HepG2 (cell line): ENCODE measurements at regions not wholly inside any gene's neighbourhood (a gene's known extent, or its start where the extent isn't known, plus 50 kb on each side); places are given as distances from the start of the nearest gene placed in this dataset.
A peak's percentile ranks its signal among the peaks of the same experiment; 100 is the strongest.

Source experiments
- ATAC-seq: fragments of 200-7000 bp; cut with Tn5 transposase; 3 replicates; pipeline ENCODE4 v1.9.1; 2020; ENCODE audit warnings: mild to moderate bottlenecking, moderate library complexity
- BruUV-seq: library from RNA; stranded (reverse); fragments of 400-500 nt; replicated peaks from 2 replicates; lab custom pipeline; 2021; lab: Mats Ljungman, UMichigan
- CTCF ChIA-PET: fragments of 300-600 bp; formaldehyde crosslinking; extraction: SDS; loops from one replicate; lab custom pipeline; 2021; ENCODE audit warnings: low total read pairs, inconsistent platforms, low intra/inter-chr PET ratio; lab: Yijun Ruan, JAX
- POLR2A ChIA-PET: fragments of 350-600 bp; sonication (Branson Sonifier 250); formaldehyde crosslinking; loops from one replicate; lab custom pipeline; 2020; ENCODE audit warnings: antibody characterized with exemption, inconsistent platforms; lab: Yijun Ruan, JAX
- DNase-seq: peaks from one replicate; pipeline ENCODE4 v3.0.0-alpha.2; 2015; ENCODE audit warnings: low spot score
- FAIRE-seq: peaks from 3 replicates; lab custom pipeline; 2011; peaks lifted over from hg19 to GRCh38; lab: Jason Lieb, UNC
- H2AFZ ChIP-seq: one replicate; pipeline ENCODE4 v1.6.1; 2011; ENCODE audit warnings: low read length, inconsistent platforms
- H3K27ac ChIP-seq: fragments of 300-600 bp; 3 replicates; pipeline ENCODE4 v1.8.0; 2011; ENCODE audit warnings: mixed run types, mild to moderate bottlenecking, mixed read lengths, low read length, inconsistent platforms; ENCODE audit not compliant: insufficient read depth; ENCODE audit errors: extremely low read length
- H3K27me3 ChIP-seq, 2 experiments: fragments of 200-600 bp in 1 of 2; 2 replicates in 1 of 2; 3 replicates in 1 of 2; pipeline versions ENCODE4 v1.6.0 to v1.8.0; 2011; ENCODE audit warnings: low read length in 2 of 2, mild to moderate bottlenecking in 2 of 2, moderate library complexity in 2 of 2, inconsistent platforms in 1 of 2; ENCODE audit not compliant: insufficient read depth in 2 of 2, control insufficient read depth in 1 of 2
- H3K36me3 ChIP-seq, 2 experiments: fragments of 200-600 bp in 1 of 2; replicated peaks in 1 of 2; 2 replicates in 1 of 2; 3 replicates in 1 of 2; pipeline versions ENCODE4 v1.5.1 to v1.8.0; 2011; ENCODE audit warnings: low read length in 2 of 2, inconsistent platforms in 1 of 2; ENCODE audit not compliant: insufficient read depth in 2 of 2, control insufficient read depth in 1 of 2
- H3K4me1 ChIP-seq: 2 replicates; pipeline ENCODE4 v1.5.1; 2012; ENCODE audit warnings: low read length, inconsistent platforms; ENCODE audit not compliant: insufficient read depth
- H3K4me2 ChIP-seq: 2 replicates; pipeline ENCODE4 v1.6.0; 2011; ENCODE audit warnings: low read depth, low read length, inconsistent platforms
- H3K4me3 ChIP-seq, 3 experiments: fragments of 200-600 bp in 1 of 3; sonication (generic), shearing (Covaris generic) in 1 of 3; replicated peaks in 1 of 3; 2 replicates each; pipeline ENCODE4 v1.5.1; 2011 to 2016; ENCODE audit warnings: low read length in 3 of 3, inconsistent platforms in 2 of 3, low read depth in 2 of 3, mild to moderate bottlenecking in 2 of 3, control low read depth in 1 of 3, mixed read lengths in 1 of 3; ENCODE audit not compliant: insufficient read depth in 1 of 3
- H3K79me2 ChIP-seq: one replicate; pipeline ENCODE4 v1.6.1; 2011; ENCODE audit warnings: low read length, inconsistent platforms; ENCODE audit not compliant: insufficient read depth
- H3K9ac ChIP-seq: 2 replicates; pipeline ENCODE4 v1.6.0; 2011; ENCODE audit warnings: mild to moderate bottlenecking, low read depth, low read length, inconsistent platforms; ENCODE audit not compliant: insufficient read depth
- H3K9me3 ChIP-seq: 2 replicates; pipeline ENCODE4 v1.5.1; 2012; ENCODE audit warnings: mild to moderate bottlenecking, low read length
- H4K20me1 ChIP-seq: 2 replicates; pipeline ENCODE4 v1.6.0; 2011; ENCODE audit warnings: inconsistent platforms, mild to moderate bottlenecking, low read length, moderate library complexity; ENCODE audit not compliant: insufficient read depth
- ARID3A ChIP-seq: IDR thresholded peaks from 2 replicates; pipeline ENCODE4 v1.6.1; 2012; ENCODE audit warnings: low read depth, low read length, improper control_type of control experiment
- ARID5B ChIP-seq: IDR thresholded peaks from 2 replicates; pipeline ENCODE4 v1.4.0; 2020; ENCODE audit warnings: mild to moderate bottlenecking, missing genetic modification reagents
- HIC2 ChIP-seq: sonication (generic); formaldehyde crosslinking; IDR thresholded peaks from 2 replicates; pipeline ENCODE4 v1.9.0; 2022; ENCODE audit warnings: low read depth, missing genetic modification reagents
- HNRNPUL1 ChIP-seq: fragments of 200-400 bp; formaldehyde crosslinking; IDR thresholded peaks from 2 replicates; pipeline ENCODE4 v1.6.1; 2017; ENCODE audit warnings: low read depth, mild to moderate bottlenecking, low read length, moderate library complexity
- NR2F1 ChIP-seq, 2 experiments: fragments of 450-650 bp in 1 of 2; formaldehyde crosslinking in 1 of 2; IDR thresholded peaks; 2 replicates each; pipeline versions ENCODE4 v1.5.0 to v1.6.1; 2016 to 2020; ENCODE audit warnings: mild to moderate bottlenecking in 1 of 2, missing compliant biosample characterization in 1 of 2, missing genetic modification reagents in 1 of 2, moderate library complexity in 1 of 2
- SOX5 ChIP-seq: IDR thresholded peaks from 2 replicates; pipeline ENCODE4 v1.6.1; 2016; ENCODE audit warnings: borderline replicate concordance
- ZNF576 ChIP-seq: sonication (generic); formaldehyde crosslinking; IDR thresholded peaks from 2 replicates; pipeline ENCODE4 v1.4.0; 2020; ENCODE audit warnings: mild to moderate bottlenecking, missing genetic modification reagents
- WGBS: methylation state at CpG from one replicate; pipeline ENCODE4 v1.1.6; 2017; ENCODE audit warnings: low lambda C conversion rate; 5-methylcytosine and 5-hydroxymethylcytosine counted together
- in situ Hi-C: cut with HindIII; loops from 2 replicates; pipeline ENCODE4 v1.10.0; 2017; ENCODE audit warnings: low pct_unique_long_range_greater_than_20kb; ENCODE audit not compliant: extremely low pct_ligation_motif_present
- intact Hi-C: fragments of 100-400 bp; cut with micrococcal nuclease; formaldehyde crosslinking; loops from one replicate; pipeline ENCODE4 v1.10.0; 2022; ENCODE audit not compliant: unreplicated experiment
- TF ChIP-seq, protein P1 (sequence below): sonication (generic); formaldehyde crosslinking; IDR thresholded peaks from 2 replicates; pipeline ENCODE4 v1.8.0; 2022; ENCODE audit warnings: mild to moderate bottlenecking, missing genetic modification reagents, borderline replicate concordance
- TF ChIP-seq, protein P2 (sequence below): sonication (generic); formaldehyde crosslinking; IDR thresholded peaks from 2 replicates; pipeline ENCODE4 v1.4.0; 2020; ENCODE audit warnings: missing genetic modification reagents

GRCh38 chr6:137681445-137682009 is 185.5 kb upstream of the TNFAIP3 start:
- intact Hi-C loops, result no loop called here
- BruUV-seq, result no TSS peak
- TF ChIP-seq ARID5B (CRISPR knock-in tag) (peak; percentile 27; the same call in 1 of the 2 replicates), ARID3A (no peak), HNRNPUL1 (no peak), NR2F1 (CRISPR knock-in tag; IDR thresholded peaks at IDR 0.05) (peak in 1 of 2 experiments; percentile 60; a peak in 1 of 4 replicates), SOX5 (no peak), ZNF576 (no peak), HIC2 (CRISPR knock-in tag) (no peak)
- TF ChIP-seq, protein P1, sequence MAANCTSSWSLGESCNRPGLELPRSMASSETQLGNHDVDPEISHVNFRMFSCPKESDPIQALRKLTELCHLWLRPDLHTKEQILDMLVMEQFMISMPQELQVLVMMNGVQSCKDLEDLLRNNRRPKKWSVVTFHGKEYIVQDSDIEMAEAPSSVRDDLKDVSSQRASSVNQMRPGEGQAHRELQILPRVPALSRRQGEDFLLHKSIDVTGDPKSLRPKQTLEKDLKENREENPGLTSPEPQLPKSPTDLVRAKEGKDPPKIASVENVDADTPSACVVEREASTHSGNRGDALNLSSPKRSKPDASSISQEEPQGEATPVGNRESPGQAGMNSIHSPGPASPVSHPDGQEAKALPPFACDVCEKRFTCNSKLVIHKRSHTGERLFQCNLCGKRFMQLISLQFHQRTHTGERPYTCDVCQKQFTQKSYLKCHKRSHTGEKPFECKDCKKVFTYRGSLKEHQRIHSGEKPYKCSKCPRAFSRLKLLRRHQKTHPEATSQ (CRISPR knock-in tag), result no peak
- TF ChIP-seq, protein P2, sequence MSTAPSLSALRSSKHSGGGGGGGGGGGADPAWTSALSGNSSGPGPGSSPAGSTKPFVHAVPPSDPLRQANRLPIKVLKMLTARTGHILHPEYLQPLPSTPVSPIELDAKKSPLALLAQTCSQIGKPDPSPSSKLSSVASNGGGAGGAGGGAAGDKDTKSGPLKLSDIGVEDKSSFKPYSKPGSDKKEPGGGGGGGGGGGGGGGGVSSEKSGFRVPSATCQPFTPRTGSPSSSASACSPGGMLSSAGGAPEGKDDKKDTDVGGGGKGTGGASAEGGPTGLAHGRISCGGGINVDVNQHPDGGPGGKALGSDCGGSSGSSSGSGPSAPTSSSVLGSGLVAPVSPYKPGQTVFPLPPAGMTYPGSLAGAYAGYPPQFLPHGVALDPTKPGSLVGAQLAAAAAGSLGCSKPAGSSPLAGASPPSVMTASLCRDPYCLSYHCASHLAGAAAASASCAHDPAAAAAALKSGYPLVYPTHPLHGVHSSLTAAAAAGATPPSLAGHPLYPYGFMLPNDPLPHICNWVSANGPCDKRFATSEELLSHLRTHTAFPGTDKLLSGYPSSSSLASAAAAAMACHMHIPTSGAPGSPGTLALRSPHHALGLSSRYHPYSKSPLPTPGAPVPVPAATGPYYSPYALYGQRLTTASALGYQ, result no peak

More at GRCh38 chr6:137681445-137682009, 185.5 kb upstream of the TNFAIP3 start:
- POLR2A ChIA-PET, result no interaction called here
- Histone ChIP-seq H4K20me1 (no peaks in the 10 kb centered on the region), H3K79me2 (no peaks in the 10 kb centered on the region), H3K4me2 (no peak overlapping the region), H3K36me3 (no peaks in the 10 kb centered on the region), H3K27me3 (0 out of 5 replicates have a peak, but pooled peaks cover 0 to 3% of the 10 kb centered on the region in 2 experiments), H3K9ac (no peak overlapping the region), H3K9me3 (no peaks in the 10 kb centered on the region), H2AFZ (no peak overlapping the region), H3K4me1 (peaks cover 9% of the 10 kb centered on the region), H3K27ac (no peak overlapping the region), H3K4me3 (no peak overlapping the region)
- FAIRE-seq, result no peak
- no peak for DNase-seq
- CTCF ChIA-PET, result no interaction called here
- ATAC-seq, result no peak
- in situ Hi-C loops, result no loop called here
- 15% methylated on average over 4 of the region's 4 CpGs for WGBS
